K562 (cell line): ENCODE measurements at regions not wholly inside any gene's neighbourhood (a gene's known extent, or its start where the extent isn't known, plus 50 kb on each side); places are given as distances from the start of the nearest gene placed in this dataset.

Source experiments
- ATAC-seq: fragments of 200-7000 bp; cut with Tn5 transposase; 3 replicates; pipeline ENCODE4 v1.9.1; 2020; ENCODE audit warnings: moderate library complexity
- BruUV-seq: library from RNA; stranded (reverse); fragments of 400-500 nt; replicated peaks from 2 replicates; lab custom pipeline; 2021; lab: Mats Ljungman, UMichigan
- CTCF ChIA-PET: fragments of 300-600 bp; formaldehyde crosslinking; extraction: SDS; loops from one replicate; lab custom pipeline; 2021; ENCODE audit warnings: low intra/inter-chr PET ratio; lab: Yijun Ruan, JAX
- POLR2A ChIA-PET: fragments of 300-600, 350-650 bp; sonication (Branson Sonifier 250); formaldehyde crosslinking; extraction: SDS; loops from one replicate; lab custom pipeline; 2021; ENCODE audit warnings: antibody characterized with exemption, inconsistent platforms; lab: Yijun Ruan, JAX
- DNase-seq, 4 experiments: peaks; one replicate each; pipeline versions ENCODE4 v3.0.0 to v3.0.0-alpha.2; 2011 to 2018; ENCODE audit warnings: low spot score in 3 of 4, mixed read lengths in 3 of 4; ENCODE audit errors: extremely low read depth in 1 of 4
- FAIRE-seq: peaks from 2 replicates; lab custom pipeline; 2011; peaks lifted over from hg19 to GRCh38; lab: Jason Lieb, UNC
- H2AFZ ChIP-seq: 2 replicates; pipeline ENCODE4 v1.6.0; 2011; ENCODE audit warnings: low read depth, low read length, control low read depth, inconsistent platforms
- H3K27ac ChIP-seq: fragments of 200-600 bp; 3 replicates; pipeline ENCODE4 v1.8.0; 2011; ENCODE audit warnings: low read depth, mild to moderate bottlenecking, control low read depth, inconsistent platforms, low read length, moderate library complexity, mixed read lengths; ENCODE audit errors: extremely low read depth
- H3K27me3 ChIP-seq, 2 experiments: fragments of 300-600 bp in 1 of 2; 2 replicates in 1 of 2; 3 replicates in 1 of 2; pipeline versions ENCODE4 v1.6.0 to v1.8.0; 2011; ENCODE audit warnings: inconsistent platforms in 2 of 2, low read length in 2 of 2, mild to moderate bottlenecking in 1 of 2, mixed read lengths in 1 of 2, moderate library complexity in 1 of 2; ENCODE audit not compliant: control insufficient read depth in 2 of 2, insufficient read depth in 2 of 2
- H3K36me3 ChIP-seq: fragments of 300-600 bp; 3 replicates; pipeline ENCODE4 v1.8.0; 2011; ENCODE audit warnings: mild to moderate bottlenecking, low read length, inconsistent platforms; ENCODE audit not compliant: control insufficient read depth, insufficient read depth
- H3K4me1 ChIP-seq, 2 experiments: fragments of 200-600 bp in 1 of 2; replicated peaks in 1 of 2; 2 replicates in 1 of 2; 3 replicates in 1 of 2; pipeline versions ENCODE4 v1.5.1 to v1.8.0; 2011; ENCODE audit warnings: inconsistent platforms in 2 of 2, low read length in 2 of 2, mild to moderate bottlenecking in 1 of 2, mixed read lengths in 1 of 2, moderate library complexity in 1 of 2; ENCODE audit not compliant: control insufficient read depth in 2 of 2, insufficient read depth in 2 of 2
- H3K4me2 ChIP-seq: 2 replicates; pipeline ENCODE4 v1.6.1; 2011; ENCODE audit warnings: low read length, control low read depth, inconsistent platforms, mixed read lengths; ENCODE audit not compliant: insufficient read depth
- H3K4me3 ChIP-seq: fragments of 200-600 bp; sonication (generic), shearing (Covaris generic); 2 replicates; pipeline ENCODE4 v1.5.1; 2016; ENCODE audit warnings: control low read depth, inconsistent platforms
- H3K79me2 ChIP-seq: fragments of 200-600 bp; 3 replicates; pipeline ENCODE4 v1.8.0; 2011; ENCODE audit warnings: low read length, inconsistent platforms; ENCODE audit not compliant: control insufficient read depth, insufficient read depth
- H3K9ac ChIP-seq, 2 experiments: 2 replicates each; pipeline versions ENCODE4 v1.6.0 to v1.6.1; 2011; ENCODE audit warnings: low read depth in 2 of 2, low read length in 2 of 2, control low read depth in 1 of 2, inconsistent platforms in 1 of 2, mild to moderate bottlenecking in 1 of 2, mixed read lengths in 1 of 2; ENCODE audit not compliant: insufficient read depth in 1 of 2
- H3K9me1 ChIP-seq: one replicate; pipeline ENCODE4 v1.6.0; 2011; ENCODE audit warnings: inconsistent platforms, mild to moderate bottlenecking, low read length, moderate library complexity; ENCODE audit not compliant: control insufficient read depth, insufficient read depth
- H3K9me3 ChIP-seq: replicated peaks from 2 replicates; pipeline ENCODE4 v1.5.1; 2011; ENCODE audit warnings: low read depth, low read length, inconsistent platforms; ENCODE audit not compliant: control insufficient read depth, insufficient read depth
- H4K20me1 ChIP-seq: replicated peaks from 2 replicates; pipeline ENCODE4 v1.6.1; 2011; ENCODE audit warnings: low read length, inconsistent platforms, mixed read lengths; ENCODE audit not compliant: control insufficient read depth, insufficient read depth
- BDP1 ChIP-seq: IDR thresholded peaks from 3 replicates; pipeline ENCODE4 v1.6.1; 2011; ENCODE audit not compliant: insufficient read length, insufficient read depth
- GATA2 ChIP-seq: sonication (generic); formaldehyde crosslinking; IDR thresholded peaks from 2 replicates; pipeline ENCODE4 v1.4.0; 2020; ENCODE audit warnings: mild to moderate bottlenecking, missing genetic modification reagents
- GTF2A2 ChIP-seq: IDR thresholded peaks from 2 replicates; pipeline ENCODE4 v1.6.1; 2016; ENCODE audit warnings: mild to moderate bottlenecking, missing genetic modification characterization, missing compliant biosample characterization
- HMGN3 ChIP-seq: IDR thresholded peaks from 2 replicates; pipeline ENCODE4 v1.6.1; 2011; ENCODE audit warnings: borderline replicate concordance, low read depth, mild to moderate bottlenecking, mixed read lengths, low read length; ENCODE audit not compliant: insufficient read length; ENCODE audit errors: extremely low read depth
- ILK ChIP-seq: fragments of 450-650 bp; IDR thresholded peaks from 2 replicates; pipeline ENCODE4 v1.6.1; 2016; ENCODE audit warnings: missing genetic modification characterization, low read depth, mild to moderate bottlenecking, missing compliant biosample characterization, moderate library complexity, borderline replicate concordance
- SAFB2 ChIP-seq: fragments of 200-400 bp; formaldehyde crosslinking; IDR thresholded peaks from 2 replicates; pipeline ENCODE4 v1.6.1; 2018; ENCODE audit warnings: borderline replicate concordance, low read length, low read depth, moderate library complexity; ENCODE audit not compliant: severe bottlenecking
- SMARCE1 ChIP-seq: fragments of 450-650 bp; IDR thresholded peaks from 2 replicates; pipeline ENCODE4 v1.7.1; 2016; ENCODE audit warnings: mild to moderate bottlenecking
- ZNF133 ChIP-seq: fragments of 250-450 bp; sonication (Bioruptor Pico); IDR thresholded peaks from 2 replicates; pipeline ENCODE4 v1.4.0; 2020; ENCODE audit warnings: mild to moderate bottlenecking
- ZNF507 ChIP-seq: conservative IDR thresholded peaks from 2 replicates; pipeline ENCODE4 v1.6.1; 2017; ENCODE audit warnings: missing genetic modification characterization, missing compliant biosample characterization
- in situ Hi-C: fragments of 300-500 bp; cut with MboI; formaldehyde crosslinking; loops from 4 replicates; pipeline ENCODE4 v1.15.0; 2018; ENCODE audit warnings: inconsistent platforms, mixed read lengths
- intact Hi-C: fragments of 100-400 bp; cut with micrococcal nuclease; formaldehyde crosslinking; loops from 2 replicates; pipeline ENCODE4 v1.14.2; 2022
- TF ChIP-seq, protein P1 (sequence below): fragments of 450-650 bp; formaldehyde crosslinking; IDR thresholded peaks from 2 replicates; pipeline ENCODE4 v1.4.0; 2020; ENCODE audit warnings: mild to moderate bottlenecking, mixed read lengths

DNA sequence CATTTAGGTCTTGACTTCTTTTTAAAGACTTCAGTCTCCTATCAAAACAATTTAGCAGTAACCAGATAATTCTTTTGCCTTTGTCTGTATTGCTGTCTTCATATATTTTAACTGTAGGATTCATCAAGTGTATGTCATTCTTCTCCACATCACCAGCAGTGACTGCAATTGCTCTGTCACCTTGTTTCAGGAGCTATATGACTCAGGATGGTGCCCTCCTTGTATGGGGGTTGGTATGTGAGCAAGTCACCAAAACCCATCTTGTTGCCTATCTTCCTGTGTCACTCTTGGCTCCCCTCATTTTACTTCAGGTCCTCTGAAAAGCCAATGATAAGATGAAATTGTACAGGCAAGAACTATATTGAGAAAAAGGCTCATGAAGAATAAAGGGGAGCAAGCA, 256.9 kb upstream of the LUZP2 start:
- intact Hi-C loops: no loop called here
- in situ Hi-C loops: no loop called here
- BruUV-seq: no TSS peak

More for the DNA sequence above, 256.9 kb upstream of the LUZP2 start:
- POLR2A ChIA-PET: no interaction called here
- H3K4me1 ChIP-seq: no peaks in the 10 kb centered on the region
- CTCF ChIA-PET: no interaction called here
- H3K9me3 ChIP-seq: no peaks in the 10 kb centered on the region
- H2AFZ ChIP-seq: no peak overlapping the region
- FAIRE-seq (no peak), ATAC-seq (no peak), DNase-seq (no peak)
- no peaks in the 10 kb centered on the region for H3K36me3 ChIP-seq
- TF ChIP-seq SMARCE1 (no peak), ZNF507 (tag) (no peak), BDP1 (no peak), HMGN3 (no peak), SAFB2 (no peak), ZNF133 (no peak), GTF2A2 (tag) (no peak), GATA2 (CRISPR knock-in tag) (no peak), ILK (tag) (no peak)
- TF ChIP-seq, protein P1, sequence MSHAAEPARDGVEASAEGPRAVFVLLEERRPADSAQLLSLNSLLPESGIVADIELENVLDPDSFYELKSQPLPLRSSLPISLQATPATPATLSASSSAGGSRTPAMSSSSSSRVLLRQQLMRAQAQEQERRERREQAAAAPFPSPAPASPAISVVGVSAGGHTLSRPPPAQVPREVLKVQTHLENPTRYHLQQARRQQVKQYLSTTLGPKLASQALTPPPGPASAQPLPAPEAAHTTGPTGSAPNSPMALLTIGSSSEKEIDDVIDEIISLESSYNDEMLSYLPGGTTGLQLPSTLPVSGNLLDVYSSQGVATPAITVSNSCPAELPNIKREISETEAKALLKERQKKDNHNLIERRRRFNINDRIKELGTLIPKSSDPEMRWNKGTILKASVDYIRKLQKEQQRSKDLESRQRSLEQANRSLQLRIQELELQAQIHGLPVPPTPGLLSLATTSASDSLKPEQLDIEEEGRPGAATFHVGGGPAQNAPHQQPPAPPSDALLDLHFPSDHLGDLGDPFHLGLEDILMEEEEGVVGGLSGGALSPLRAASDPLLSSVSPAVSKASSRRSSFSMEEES (CRISPR knock-in tag): no peak
- H3K4me3 ChIP-seq: no peak overlapping the region
- no peak overlapping the region for H3K27ac ChIP-seq
- H4K20me1 ChIP-seq: no peaks in the 10 kb centered on the region
- no peaks in the 10 kb centered on the region for H3K79me2 ChIP-seq
- H3K9ac ChIP-seq: no peak overlapping the region
- no peaks in the 10 kb centered on the region for H3K9me1 ChIP-seq
- no peak overlapping the region for H3K4me2 ChIP-seq
- no peaks in the 10 kb centered on the region for H3K27me3 ChIP-seq
